ENCODE measurements at regions not wholly inside any gene's neighbourhood (a gene's known extent, or its start where the extent isn't known, plus 50 kb on each side); places are given as distances from the start of the nearest gene placed in this dataset.
"Not testable (repeated sequence)": the region's sequence is repeated elsewhere in the genome, so short reads cannot be mapped to it uniquely, and the experiment has no call there.

DNA sequence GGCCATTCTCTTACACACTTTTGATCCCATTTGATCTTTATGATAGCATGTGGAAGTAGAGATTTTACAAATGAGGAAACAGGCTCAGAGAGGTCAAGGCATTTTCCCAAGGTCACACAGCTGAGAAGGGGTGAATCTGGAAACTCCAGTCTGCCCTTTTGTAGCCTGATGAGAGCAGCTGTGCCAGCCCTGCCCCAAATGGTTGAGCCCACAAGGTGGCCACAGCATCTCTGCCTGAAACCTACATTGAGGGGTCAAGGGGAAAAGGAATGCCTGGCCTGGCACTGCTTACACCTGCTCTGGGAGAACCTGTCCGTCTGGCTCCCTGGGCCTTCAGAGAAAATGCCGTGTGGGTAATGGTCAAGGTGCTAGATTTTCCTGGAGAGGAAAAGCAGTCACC lies 200.2 kb upstream of the LINGO1 start:
- no peak for FAIRE-seq
- TF ChIP-seq, protein P1, sequence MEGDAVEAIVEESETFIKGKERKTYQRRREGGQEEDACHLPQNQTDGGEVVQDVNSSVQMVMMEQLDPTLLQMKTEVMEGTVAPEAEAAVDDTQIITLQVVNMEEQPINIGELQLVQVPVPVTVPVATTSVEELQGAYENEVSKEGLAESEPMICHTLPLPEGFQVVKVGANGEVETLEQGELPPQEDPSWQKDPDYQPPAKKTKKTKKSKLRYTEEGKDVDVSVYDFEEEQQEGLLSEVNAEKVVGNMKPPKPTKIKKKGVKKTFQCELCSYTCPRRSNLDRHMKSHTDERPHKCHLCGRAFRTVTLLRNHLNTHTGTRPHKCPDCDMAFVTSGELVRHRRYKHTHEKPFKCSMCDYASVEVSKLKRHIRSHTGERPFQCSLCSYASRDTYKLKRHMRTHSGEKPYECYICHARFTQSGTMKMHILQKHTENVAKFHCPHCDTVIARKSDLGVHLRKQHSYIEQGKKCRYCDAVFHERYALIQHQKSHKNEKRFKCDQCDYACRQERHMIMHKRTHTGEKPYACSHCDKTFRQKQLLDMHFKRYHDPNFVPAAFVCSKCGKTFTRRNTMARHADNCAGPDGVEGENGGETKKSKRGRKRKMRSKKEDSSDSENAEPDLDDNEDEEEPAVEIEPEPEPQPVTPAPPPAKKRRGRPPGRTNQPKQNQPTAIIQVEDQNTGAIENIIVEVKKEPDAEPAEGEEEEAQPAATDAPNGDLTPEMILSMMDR (IDR thresholded peaks at IDR 0.05; ENCODE audit: insufficient read depth, missing control alignments), result no peak
- DNase-seq (ENCODE audit: insufficient read length, low spot score), result no peak

DNA sequence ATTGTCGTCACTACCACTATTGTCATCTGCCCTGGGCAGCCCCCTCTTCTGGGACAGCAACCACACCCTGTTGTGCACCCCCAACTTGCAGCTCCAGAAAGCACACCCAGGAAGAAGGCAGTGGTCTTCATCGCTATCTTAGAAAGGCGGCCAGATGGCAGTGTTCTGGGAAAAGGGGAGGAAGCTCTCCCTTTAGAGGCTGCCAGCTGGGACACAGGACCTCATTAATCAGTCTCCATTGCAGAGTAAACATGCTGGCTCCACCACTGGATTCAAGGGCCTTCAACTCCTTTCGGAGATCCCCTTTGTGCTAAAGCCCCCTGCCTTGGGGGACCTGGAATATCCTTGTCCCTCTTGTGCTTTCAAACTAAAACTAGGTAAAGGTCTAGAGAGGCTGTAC lies 199.3 kb upstream of the LINGO1 start:
- DNase-seq (ENCODE audit: insufficient read length, low spot score), result no peak

DNA sequence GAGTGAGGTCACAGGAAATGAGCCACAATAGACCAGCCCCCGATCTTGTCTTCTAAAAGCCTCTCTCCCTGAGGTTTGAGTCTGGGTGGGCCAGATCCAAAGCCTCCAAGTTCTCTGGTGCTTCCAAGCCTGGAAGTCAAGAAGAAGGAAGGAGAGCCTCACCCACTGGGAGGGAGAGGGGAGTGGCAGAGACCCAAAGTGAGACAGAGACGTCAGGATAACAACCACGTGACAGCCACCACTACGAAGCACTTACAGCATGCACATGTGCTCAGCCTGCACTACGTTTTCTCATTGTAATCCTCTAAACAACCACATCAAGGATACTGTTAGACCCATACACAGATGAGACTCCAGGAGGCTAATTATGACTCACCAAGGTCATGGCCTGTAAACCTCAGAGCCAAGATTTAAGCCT lies 197.3 kb upstream of the LINGO1 start:
- no peak for FAIRE-seq
- TF ChIP-seq, protein P1 (IDR thresholded peaks at IDR 0.05; ENCODE audit: insufficient read depth, missing control alignments), result no peak
- DNase-seq (ENCODE audit: insufficient read length, low spot score), result no peak

More for the DNA sequence above, 199.3 kb upstream of the LINGO1 start:
- no peak for FAIRE-seq
- TF ChIP-seq, protein P1 (IDR thresholded peaks at IDR 0.05; ENCODE audit: insufficient read depth, missing control alignments), result no peak

DNA sequence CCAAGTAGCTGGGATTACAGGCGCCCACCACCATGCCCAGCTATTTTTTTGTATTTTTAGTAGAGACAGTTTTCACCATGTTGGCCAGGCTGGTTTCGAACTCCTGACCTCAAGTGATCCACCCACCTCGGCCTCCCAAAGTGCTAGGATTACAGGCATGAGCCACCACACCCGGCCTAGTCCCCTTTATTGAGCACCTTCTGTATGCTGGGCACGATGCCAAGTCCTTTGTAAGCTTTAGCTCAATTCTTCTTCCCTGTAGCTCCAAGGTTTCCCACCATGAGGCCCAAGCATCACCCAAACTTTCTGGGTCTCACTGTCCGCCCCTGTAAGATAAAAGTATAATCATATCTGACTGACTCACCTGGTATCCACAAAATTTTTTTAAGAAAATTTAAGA lies 196.6 kb upstream of the LINGO1 start:
- not testable (repeated sequence) for FAIRE-seq; DNase-seq (ENCODE audit: insufficient read length, low spot score)

DNA sequence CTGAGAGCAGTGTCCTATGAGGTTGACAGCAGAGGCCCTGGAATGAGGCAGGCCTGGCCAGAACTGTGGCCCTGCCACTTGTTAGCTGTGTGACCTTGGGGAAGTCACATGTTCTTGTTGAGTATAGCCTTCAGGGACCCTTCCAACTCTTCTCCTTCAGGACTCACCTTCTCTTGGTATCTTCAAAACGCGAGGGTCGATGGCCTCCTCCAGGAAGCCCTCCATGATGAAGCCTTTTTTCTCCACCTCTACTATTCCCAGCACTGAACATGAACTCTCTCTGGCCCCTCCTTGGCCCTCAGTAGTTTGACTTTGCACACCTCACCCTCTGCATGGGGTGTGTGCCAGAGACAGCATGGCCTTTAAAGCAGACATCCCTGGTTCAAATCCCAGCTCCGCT lies 195.1 kb upstream of the LINGO1 start:
- TF ChIP-seq, protein P1 (IDR thresholded peaks at IDR 0.05; ENCODE audit: insufficient read depth, missing control alignments), result no peak
- DNase-seq (ENCODE audit: insufficient read length, low spot score) (no peak), FAIRE-seq (no peak)

DNA sequence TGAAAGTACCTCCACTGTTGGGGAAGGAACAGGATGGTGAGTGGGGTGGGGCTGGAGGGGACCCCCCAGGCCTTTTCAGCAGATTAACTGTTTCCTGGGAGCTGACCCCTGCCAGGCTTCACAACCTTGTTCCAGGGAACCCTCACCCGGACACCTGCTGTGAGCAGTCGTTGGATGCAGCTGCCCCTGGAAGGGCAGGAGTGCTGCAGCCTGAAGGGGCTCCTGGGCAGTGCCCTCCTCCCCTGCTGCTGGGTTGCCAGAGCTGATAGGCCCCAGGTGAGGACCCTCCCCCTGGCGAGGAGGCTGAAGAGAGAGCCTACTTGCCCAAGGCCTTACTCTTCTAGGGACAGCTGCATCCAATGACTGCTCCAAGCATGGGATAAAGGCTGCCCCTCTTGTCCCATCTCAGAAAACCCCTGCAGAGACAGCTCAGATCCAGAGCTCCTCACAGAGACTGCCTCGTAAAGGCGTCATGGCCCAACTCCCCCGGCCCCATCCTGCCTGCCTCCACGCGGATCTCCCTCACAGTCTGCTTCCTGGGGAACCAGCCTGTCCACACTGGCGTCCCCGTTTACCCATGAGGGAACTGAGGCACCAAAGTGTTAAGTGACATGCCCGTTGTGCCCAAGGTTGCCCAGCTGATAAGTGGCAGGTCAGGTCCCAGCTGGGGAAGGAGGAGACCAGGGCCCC lies 193.4 kb upstream of the LINGO1 start:
- FAIRE-seq (no peak), DNase-seq (ENCODE audit: insufficient read length, low spot score) (no peak)
- TF ChIP-seq, protein P1 (IDR thresholded peaks at IDR 0.05; ENCODE audit: insufficient read depth, missing control alignments), result no peak

DNA sequence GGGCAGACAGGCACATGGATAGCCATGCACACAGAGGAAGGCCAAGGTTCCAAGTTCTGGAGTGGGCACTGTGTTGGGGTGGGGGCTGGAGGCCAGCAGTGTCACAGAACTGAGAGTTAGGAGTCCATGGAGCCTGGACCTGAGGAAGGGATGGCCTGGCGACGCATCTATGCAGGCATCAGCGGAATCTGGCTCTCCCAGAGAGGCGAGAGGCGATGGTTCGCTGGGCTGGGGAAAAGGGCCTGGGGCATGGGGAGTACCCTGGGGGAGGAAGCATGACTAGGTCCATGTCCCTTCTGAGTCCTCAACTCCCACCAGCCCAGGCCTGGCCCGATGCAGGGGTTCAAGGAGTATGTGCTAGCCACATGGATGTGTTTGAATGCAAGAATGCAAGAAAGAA lies 192.8 kb upstream of the LINGO1 start:
- no peak for FAIRE-seq
- DNase-seq (ENCODE audit: insufficient read length, low spot score), result no peak
- TF ChIP-seq, protein P1 (IDR thresholded peaks at IDR 0.05; ENCODE audit: insufficient read depth, missing control alignments), result no peak

DNA sequence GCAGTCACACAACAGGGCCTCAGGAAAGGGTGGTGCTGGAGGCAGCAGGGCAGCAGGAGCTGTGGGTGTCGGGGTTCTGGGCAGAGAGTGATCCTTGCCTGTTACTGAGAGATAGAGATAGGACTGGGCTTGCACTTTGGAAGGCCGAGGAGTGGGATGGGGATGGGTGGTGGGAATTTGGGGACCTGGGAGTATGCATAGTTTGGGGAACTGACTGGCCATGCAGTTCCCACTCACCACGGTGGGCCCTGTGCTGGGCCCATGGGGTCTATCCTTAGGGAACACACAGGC lies 192.5 kb upstream of the LINGO1 start:
- TF ChIP-seq, protein P1 (IDR thresholded peaks at IDR 0.05; ENCODE audit: insufficient read depth, missing control alignments), result no peak
- DNase-seq (ENCODE audit: insufficient read length, low spot score) (no peak), FAIRE-seq (no peak)

Data from D721Med (cell line).